GM23248 (cell line): ENCODE measurements at regions not wholly inside any gene's neighbourhood (a gene's known extent, or its start where the extent isn't known, plus 50 kb on each side); places are given as distances from the start of the nearest gene placed in this dataset.

Source experiments
- DNase-seq: peaks from one replicate; pipeline ENCODE4 v3.0.0-alpha.2; 2015
- H2AFZ ChIP-seq: fragments of 200-600 bp; sonication (generic); 2 replicates; pipeline ENCODE4 v1.6.1; 2016; ENCODE audit warnings: antibody characterized with exemption
- H3F3A ChIP-seq: fragments of 200-600 bp; sonication (generic); 2 replicates; pipeline ENCODE4 v1.6.1; 2016; ENCODE audit warnings: mild to moderate bottlenecking, antibody characterized with exemption, mixed run types; ENCODE audit not compliant: insufficient read depth
- H3K27ac ChIP-seq: fragments of 200-600 bp; sonication (generic); 2 replicates; pipeline ENCODE4 v1.5.1; 2016; ENCODE audit warnings: mild to moderate bottlenecking
- H3K27me3 ChIP-seq: fragments of 200-600 bp; sonication (generic); replicated peaks from 2 replicates; pipeline ENCODE4 v1.6.1; 2016; ENCODE audit warnings: mild to moderate bottlenecking; ENCODE audit not compliant: insufficient read depth
- H3K36me3 ChIP-seq: fragments of 200-600 bp; sonication (generic); 2 replicates; pipeline ENCODE4 v1.6.1; 2016; ENCODE audit warnings: low read depth, mild to moderate bottlenecking
- H3K4me1 ChIP-seq: fragments of 200-600 bp; sonication (generic); 2 replicates; pipeline ENCODE4 v1.6.1; 2016; ENCODE audit warnings: mild to moderate bottlenecking; ENCODE audit not compliant: insufficient read depth
- H3K4me2 ChIP-seq: fragments of 200-600 bp; sonication (generic); one replicate; pipeline ENCODE4 v1.6.1; 2016; ENCODE audit warnings: mild to moderate bottlenecking; ENCODE audit not compliant: unreplicated experiment
- H3K4me3 ChIP-seq: fragments of 200-600 bp; sonication (generic); 2 replicates; pipeline ENCODE4 v1.5.1; 2016; ENCODE audit warnings: mild to moderate bottlenecking
- H3K79me2 ChIP-seq: fragments of 200-600 bp; sonication (generic); 2 replicates; pipeline ENCODE4 v1.6.1; 2016; ENCODE audit warnings: mild to moderate bottlenecking; ENCODE audit not compliant: insufficient read depth
- H3K9ac ChIP-seq: fragments of 200-600 bp; sonication (generic); 2 replicates; pipeline ENCODE4 v1.6.1; 2016; ENCODE audit warnings: mild to moderate bottlenecking
- H3K9me2 ChIP-seq: fragments of 200-600 bp; sonication (generic); 2 replicates; pipeline ENCODE4 v1.6.1; 2016; ENCODE audit warnings: mixed run types, mild to moderate bottlenecking, moderate library complexity; ENCODE audit not compliant: insufficient read depth
- H3K9me3 ChIP-seq: fragments of 200-600 bp; sonication (generic); one replicate; pipeline ENCODE4 v1.6.1; 2017; ENCODE audit warnings: low read depth
- H4K20me1 ChIP-seq: fragments of 200-600 bp; sonication (generic); 2 replicates; pipeline ENCODE4 v1.6.0; 2016; ENCODE audit not compliant: insufficient read depth
- EZH2 ChIP-seq: fragments of 200-600 bp; sonication (generic); IDR thresholded peaks from 2 replicates; pipeline ENCODE4 v1.6.1; 2018; ENCODE audit warnings: antibody characterized with exemption, mild to moderate bottlenecking; ENCODE audit not compliant: insufficient read depth, poor library complexity, severe bottlenecking
- EZH2phosphoT487 ChIP-seq: fragments of 200-600 bp; sonication (generic); IDR thresholded peaks from 2 replicates; pipeline ENCODE4 v1.6.1; 2018; ENCODE audit warnings: antibody characterized with exemption, moderate library complexity, mild to moderate bottlenecking, low read depth; ENCODE audit not compliant: insufficient read depth
- WGBS, 2 experiments: methylation state at CpG; one replicate each; pipeline ENCODE4 v1.1.6; 2015 to 2017; ENCODE audit warnings: low lambda C conversion rate in 2 of 2, low coverage in 1 of 2; ENCODE audit errors: missing lambda C conversion rate in 2 of 2; 5-methylcytosine and 5-hydroxymethylcytosine counted together
- in situ Hi-C: fragments of 300-500 bp; cut with MboI; formaldehyde crosslinking; loops from 2 replicates; pipeline ENCODE4 v1.15.0; 2020

DNA sequence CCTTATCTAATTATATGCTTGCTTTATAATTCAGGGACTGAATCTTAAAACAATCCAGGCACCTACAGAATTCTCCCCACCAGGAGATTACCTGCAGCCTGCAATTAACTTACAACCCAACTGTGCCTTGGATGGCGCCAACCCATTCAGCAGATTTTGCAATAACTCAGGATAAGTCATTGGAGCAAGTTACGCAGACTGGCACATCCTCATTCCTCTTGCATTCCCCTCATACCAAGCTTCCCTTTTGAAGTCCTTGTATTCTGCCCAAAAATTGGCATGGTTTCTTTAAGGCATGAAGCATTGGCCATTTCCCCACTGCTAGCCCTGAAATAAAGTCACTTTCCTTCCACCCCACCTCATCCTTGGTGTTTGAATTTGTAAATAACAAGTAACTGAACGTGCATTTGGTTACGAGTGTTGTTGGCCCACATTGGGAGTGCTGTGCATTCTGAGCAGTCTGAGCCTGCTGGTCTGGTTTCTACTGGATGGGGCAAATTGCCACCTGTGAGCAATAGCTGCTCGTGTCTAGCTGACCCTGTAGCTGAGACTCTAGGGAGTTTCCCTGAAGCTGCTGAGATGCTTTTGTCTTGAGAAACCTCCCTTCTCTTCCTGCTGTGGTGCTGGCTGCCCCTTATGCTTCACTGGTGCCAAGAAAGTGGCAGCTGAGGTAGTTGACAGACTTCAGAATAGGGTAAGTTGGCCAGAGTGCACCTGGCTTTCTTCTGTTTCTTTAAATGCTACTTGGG is 99.2 kb upstream of the SCAF11 start:
- Histone ChIP-seq H3F3A (no peaks in the 10 kb centered on the region), H3K9me2 (no peaks in the 10 kb centered on the region), H3K27ac (no peak overlapping the region), H3K4me1 (peaks cover 6% of the 10 kb centered on the region), H3K79me2 (no peaks in the 10 kb centered on the region), H3K4me3 (no peak overlapping the region), H4K20me1 (no peaks in the 10 kb centered on the region), H3K36me3 (no peaks in the 10 kb centered on the region), H3K27me3 (no peaks in the 10 kb centered on the region), H3K4me2 (peak overlapping the region; percentile 0), H3K9me3 (no peaks in the 10 kb centered on the region), H3K9ac (no peak overlapping the region), H2AFZ (no peak overlapping the region)
- DNase-seq = peak; percentile 50
- no peak for TF ChIP-seq EZH2phosphoT487
- TF ChIP-seq EZH2 = no peak
- in situ Hi-C loops = no loop called here
- 42 to 48% methylated on average over 5 of the region's 5 CpGs for WGBS, 2 experiments

DNA sequence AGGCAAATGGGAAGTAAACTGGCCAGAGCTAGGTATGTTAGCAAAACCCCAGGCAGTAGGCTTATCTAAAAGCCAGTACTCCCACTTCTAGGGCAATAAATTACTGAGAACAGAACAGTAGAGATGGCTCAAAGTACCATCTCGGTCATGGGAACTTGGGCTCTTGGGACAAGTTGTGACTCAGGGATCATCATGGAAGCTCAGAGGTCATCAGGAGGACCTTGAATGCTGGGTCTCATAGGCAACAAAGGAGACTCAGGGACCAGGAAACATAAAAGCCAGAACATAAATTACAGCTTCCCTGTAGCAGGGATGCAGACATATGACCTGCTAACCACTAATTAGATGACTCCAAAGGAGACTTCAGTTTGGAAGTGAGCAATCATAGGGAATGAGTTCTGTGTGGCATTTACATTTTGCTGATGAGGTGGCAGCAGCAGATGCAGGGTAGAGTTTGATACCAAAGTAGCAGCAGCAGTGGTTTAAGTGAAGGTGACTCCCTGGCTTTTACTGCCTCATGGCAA is 97.6 kb upstream of the SCAF11 start:
- in situ Hi-C loops = no loop called here
- no peaks in the 10 kb centered on the region for H3K9me3 ChIP-seq
- no peak overlapping the region for H3K27ac ChIP-seq
- H3K4me3 ChIP-seq = no peak overlapping the region
- H3F3A ChIP-seq = no peaks in the 10 kb centered on the region
- no peak overlapping the region for H3K9ac ChIP-seq
- WGBS, 2 experiments = 18 to 44% methylated on average over 1 of the region's 1 CpG
- no peaks in the 10 kb centered on the region for H3K9me2 ChIP-seq
- H3K4me2 ChIP-seq = no peak overlapping the region
- TF ChIP-seq EZH2phosphoT487 (no peak), EZH2 (no peak)
- no peaks in the 10 kb centered on the region for H4K20me1 ChIP-seq
- no peaks in the 10 kb centered on the region for H3K79me2 ChIP-seq
- no peaks in the 10 kb centered on the region for H3K36me3 ChIP-seq
- no peak overlapping the region for H2AFZ ChIP-seq
- DNase-seq = peak; percentile 10
- no peaks in the 10 kb centered on the region for H3K27me3 ChIP-seq
- peaks cover 6% of the 10 kb centered on the region for H3K4me1 ChIP-seq

DNA sequence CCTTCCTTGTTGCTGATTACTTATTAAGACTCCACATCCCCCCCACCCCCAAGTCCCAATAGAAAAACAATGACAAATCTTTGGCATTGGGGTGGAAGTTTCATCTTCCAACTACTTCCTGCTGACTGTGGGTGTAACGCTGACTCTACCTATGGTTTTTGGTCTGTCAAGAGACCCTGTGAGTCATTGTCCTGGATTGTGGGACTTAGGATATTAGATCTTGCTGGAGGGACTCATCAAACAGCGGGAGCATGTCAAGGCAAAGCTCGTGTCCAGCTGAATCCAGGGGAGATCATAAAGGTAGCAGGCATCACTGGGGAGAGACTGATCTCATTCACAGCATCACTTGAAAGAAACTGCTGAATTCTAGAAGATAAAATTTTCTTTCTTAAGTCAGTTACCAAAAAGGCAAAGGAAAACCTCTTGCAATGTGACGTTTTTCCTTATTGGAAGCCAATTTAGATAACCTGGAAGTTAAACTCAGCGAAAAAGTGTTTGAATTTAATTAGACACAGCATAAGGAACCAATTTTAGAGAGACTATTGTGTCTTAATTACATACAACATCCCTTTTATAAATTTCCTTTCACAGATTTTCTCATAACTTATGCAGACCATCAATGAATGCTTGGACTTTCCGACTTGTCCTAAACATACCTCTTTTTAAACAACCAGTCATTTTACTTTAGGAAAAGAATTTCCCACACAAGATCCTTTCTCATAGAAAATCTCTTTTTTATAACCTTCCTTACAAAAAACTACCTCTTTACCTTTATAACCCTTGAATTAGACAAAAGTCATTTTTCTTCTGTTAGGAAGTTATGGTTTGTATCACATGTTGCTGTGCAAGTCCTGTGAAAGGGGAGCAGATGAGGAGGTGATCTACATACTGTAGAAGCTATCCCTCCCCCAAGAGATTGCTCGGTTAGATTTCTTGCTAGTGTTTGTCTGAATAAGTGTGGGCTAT is 94.6 kb upstream of the SCAF11 start:
- H4K20me1 ChIP-seq = no peaks in the 10 kb centered on the region
- H3K4me3 ChIP-seq = no peak overlapping the region
- H3F3A ChIP-seq = no peaks in the 10 kb centered on the region
- no peaks in the 10 kb centered on the region for H3K9me3 ChIP-seq
- TF ChIP-seq EZH2phosphoT487 (no peak), EZH2 (no peak)
- no peak overlapping the region for H3K4me2 ChIP-seq
- H3K27ac ChIP-seq = no peak overlapping the region
- H3K4me1 ChIP-seq = peaks cover 6% of the 10 kb centered on the region
- H3K27me3 ChIP-seq = no peaks in the 10 kb centered on the region
- no peaks in the 10 kb centered on the region for H3K9me2 ChIP-seq
- no peak overlapping the region for H2AFZ ChIP-seq
- WGBS, 2 experiments = 46 to 49% methylated on average over 7 of the region's 7 CpGs
- in situ Hi-C loops = no loop called here
- no peaks in the 10 kb centered on the region for H3K79me2 ChIP-seq
- DNase-seq = no peak
- H3K9ac ChIP-seq = no peak overlapping the region
- H3K36me3 ChIP-seq = no peaks in the 10 kb centered on the region

DNA sequence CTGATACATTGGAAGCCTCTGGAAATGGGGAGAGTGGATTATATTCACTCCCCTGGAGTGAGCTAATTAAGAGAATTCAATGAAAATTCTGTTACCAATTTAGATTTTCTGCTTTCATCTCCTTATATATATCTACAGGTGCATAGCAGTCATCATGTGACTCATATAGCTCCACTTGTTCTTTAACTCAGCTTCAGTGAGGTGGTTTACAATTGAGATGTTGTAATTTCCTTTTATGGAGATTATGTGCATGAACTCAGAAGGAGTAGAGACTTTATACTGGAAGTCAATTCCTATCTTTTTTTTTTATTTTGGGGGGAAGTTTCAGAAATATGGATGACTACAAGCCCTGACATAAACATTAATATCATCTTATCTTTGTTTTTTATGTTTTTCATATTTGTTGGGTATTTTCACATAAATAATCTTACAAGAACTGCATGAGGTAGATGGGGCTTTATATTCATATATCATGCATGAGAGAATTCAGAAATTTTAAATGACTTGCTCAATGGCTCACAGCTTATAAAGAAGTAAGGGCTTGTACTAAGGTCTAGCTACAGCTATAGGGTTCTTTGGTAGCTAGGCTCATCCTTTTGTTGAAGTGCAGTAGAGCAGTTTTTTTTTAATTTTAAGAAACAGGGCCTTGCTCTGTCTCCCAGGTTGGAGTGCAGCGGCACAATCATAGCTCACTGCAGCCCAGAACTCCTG is 92.3 kb upstream of the SCAF11 start:
- TF ChIP-seq EZH2phosphoT487 = no peak
- TF ChIP-seq EZH2 = no peak
- Histone ChIP-seq H3K27me3 (no peaks in the 10 kb centered on the region), H3K79me2 (no peaks in the 10 kb centered on the region), H4K20me1 (no peaks in the 10 kb centered on the region), H3K4me1 (no peaks in the 10 kb centered on the region), H3K9me3 (no peaks in the 10 kb centered on the region), H3K4me2 (no peak overlapping the region), H2AFZ (no peak overlapping the region), H3K36me3 (no peaks in the 10 kb centered on the region), H3F3A (no peaks in the 10 kb centered on the region), H3K9me2 (no peaks in the 10 kb centered on the region), H3K9ac (no peak overlapping the region), H3K27ac (no peak overlapping the region), H3K4me3 (no peak overlapping the region)
- in situ Hi-C loops = no loop called here
- DNase-seq = no peak
- 67 to 79% methylated on average over 1 of the region's 1 CpG for WGBS, 2 experiments
